GM19328 (cell line): ENCODE measurements at regions not wholly inside any gene's neighbourhood (a gene's known extent, or its start where the extent isn't known, plus 50 kb on each side); places are given as distances from the start of the nearest gene placed in this dataset.
"Not testable (repeated sequence)": the region's sequence is repeated elsewhere in the genome, so short reads cannot be mapped to it uniquely, and the experiment has no call there.

Experiments
- ATAC-seq: cut with Tn5 transposase; IDR thresholded peaks from one replicate; pipeline ENCODE4 v1.9.1; 2021; ENCODE audit warnings: mild to moderate bottlenecking, moderate library complexity; ENCODE audit not compliant: unreplicated experiment

DNA sequence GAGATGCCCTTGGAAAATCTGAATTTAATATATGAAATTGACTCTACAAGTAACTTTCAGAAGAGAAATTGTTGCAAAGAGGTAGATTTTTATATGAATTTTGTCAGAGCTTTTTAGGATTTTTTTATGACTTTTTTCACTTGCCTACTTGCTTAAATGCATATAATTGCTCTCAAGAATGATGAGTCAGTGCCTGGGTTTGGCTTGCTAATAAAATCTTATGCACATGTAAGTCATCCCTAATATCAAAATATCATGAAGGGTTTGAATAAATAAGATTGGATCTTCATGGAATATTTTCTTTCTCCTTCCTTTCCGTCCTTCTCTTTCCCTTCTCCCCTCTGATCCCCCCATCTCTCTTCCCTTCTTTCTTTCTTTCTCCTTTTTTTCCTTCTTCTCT is 354.1 kb downstream of the TXNL1 start:
- ATAC-seq, result no peak

- ATAC-seq, result no peak
Measured at GRCh38 chr18:56283316-56283715, 355.1 kb downstream of the TXNL1 start.

DNA sequence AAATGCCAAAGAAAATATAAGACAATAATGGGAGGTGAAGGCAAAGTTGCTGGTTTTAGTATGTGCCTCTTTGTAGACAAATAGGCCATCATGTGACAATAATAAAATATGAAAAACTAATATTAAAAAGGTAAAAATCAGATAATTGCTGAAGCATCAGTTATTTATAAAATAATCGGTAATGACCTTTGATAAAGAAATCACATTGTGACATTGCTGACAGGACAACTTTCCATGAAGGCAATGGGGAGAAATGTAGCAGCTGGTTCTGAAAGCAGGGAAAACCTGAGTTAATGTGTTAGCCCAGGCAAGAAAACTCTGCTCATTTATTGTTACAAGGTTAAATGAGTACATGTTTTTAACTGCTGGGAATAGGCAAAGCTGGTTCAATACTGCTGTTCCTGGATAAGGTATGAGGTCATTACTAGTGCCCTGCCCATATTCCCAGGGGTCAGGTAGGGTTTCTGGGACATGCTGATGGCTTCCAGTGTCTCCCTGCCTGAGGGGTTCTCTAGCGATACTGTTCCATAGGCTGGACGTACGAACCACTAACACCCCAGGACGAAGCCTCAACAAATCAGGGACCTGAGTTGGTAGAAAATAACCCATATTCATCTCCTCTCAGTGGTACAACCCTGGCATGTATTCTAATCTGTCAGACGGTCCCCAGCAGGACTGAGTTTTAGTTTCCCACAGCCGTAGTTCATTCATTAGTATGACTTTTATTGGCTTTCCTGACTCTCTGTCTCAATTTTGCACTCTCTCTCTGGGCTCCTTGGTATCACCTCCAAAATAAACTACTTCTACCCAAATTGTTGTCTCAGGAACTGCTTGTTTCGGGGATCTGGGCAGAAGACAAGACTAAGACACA is 355.9 kb downstream of the TXNL1 start:
- no peak for ATAC-seq

GRCh38 chr18:56279816-56280215 is 358.6 kb downstream of the TXNL1 start:
- not testable (repeated sequence) for ATAC-seq

DNA sequence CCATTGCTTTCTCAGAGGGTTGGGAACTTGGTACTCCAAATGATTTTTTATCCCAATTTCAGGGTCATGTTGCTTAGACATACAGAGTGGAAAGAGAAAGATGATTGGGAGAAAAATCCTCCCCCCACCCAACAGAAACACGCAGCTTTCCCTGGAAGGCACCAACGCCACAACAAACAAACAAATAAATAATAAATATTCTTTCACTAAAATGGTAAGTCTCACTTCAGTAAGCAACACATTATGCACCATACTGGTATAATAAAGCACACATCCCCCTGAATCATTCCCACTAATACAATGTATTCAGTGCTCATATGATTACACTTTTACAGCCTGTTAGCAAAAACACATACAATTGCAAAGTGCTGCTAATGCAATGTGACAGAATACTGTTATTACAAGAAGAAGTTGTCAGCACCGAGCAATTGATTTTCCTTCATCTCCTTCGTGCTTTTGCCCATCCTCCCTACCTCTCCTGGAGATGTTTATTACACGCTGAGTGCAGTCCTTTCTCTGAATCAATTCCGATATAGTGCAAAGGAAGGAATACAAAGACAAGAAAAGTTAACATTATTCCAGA is 359.9 kb downstream of the TXNL1 start:
- ATAC-seq, result no peak

- no peak for ATAC-seq
Measured at GRCh38 chr18:56276466-56276865, 361.9 kb downstream of the TXNL1 start.

DNA sequence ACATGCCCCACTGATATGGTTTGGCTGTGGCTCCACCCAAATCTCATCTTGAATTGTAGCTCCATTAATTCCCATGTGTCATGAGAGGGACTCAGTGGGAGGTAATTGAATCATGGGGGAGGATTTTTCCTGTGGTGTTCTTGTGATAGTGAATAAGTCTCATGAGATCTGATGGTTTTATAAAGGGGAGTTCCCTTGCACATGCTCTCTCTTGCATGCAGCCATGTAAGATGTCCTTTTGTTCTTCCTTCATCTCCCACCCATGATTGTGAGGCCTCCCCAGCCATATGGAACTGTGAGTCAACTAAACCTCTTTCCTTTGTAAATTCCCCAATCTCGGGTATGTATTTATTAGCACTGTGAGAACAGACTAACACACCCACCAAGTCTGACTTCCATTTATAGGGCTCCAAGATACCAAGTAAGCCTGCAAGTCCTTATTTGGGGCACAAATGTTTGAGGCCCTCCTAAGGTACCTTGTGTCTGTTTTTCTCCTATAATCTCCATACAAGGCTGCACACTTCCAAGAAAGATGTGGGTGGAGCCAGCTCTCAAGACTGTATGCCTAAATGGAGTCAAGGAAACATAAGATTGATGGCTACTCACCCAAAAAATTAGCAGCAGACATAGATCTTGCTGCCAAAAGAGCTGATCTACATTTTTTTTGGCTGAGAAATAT is 364.7 kb downstream of the TXNL1 start:
- no peak for ATAC-seq

DNA sequence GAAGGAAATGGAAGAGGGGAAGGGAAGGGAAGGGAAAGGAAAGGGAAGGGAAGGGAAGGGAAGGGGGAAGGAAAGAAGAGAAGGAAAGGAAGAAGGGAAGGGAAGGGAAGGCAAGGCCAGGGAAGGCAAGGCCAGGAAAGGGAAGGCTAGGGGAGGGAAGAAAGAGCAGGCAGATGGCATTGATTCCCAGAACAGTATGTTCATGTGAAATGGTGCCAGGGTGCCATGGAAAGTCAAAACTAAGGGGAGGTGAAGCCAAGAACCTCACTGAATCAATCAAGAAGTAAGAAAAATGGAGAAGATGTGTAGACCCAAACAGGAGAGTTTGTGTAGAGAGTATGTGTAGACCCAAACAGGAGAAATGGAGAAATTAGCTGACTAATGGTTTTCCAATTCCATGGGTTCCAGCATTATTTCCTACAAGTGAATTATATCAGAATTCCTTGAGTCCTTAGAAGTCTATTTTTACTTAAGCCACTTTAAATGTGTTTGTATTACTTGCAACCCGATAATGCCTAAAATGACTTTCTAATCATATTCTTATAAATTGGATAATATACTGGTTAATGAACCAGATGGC is 367.6 kb downstream of the TXNL1 start:
- no peak for ATAC-seq

DNA sequence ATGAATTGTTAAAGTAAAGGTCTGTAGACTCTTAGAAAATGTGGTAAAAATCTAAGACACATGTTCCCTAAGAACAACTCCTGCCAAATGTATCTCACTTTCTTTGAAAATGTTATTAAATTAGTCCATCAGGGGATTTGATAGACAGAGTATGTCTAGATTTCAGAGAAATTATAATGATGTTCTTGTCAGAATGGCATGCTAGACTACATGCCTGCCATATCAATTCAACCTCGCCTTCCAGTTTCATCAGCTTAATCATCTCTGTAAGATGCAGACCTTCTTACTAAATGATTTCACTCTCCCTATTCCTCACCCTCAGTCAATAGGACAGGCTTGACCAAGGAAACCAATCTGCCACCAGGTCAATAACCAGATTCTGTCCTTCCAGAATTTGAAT is 368.4 kb downstream of the TXNL1 start:
- ATAC-seq, result no peak

DNA sequence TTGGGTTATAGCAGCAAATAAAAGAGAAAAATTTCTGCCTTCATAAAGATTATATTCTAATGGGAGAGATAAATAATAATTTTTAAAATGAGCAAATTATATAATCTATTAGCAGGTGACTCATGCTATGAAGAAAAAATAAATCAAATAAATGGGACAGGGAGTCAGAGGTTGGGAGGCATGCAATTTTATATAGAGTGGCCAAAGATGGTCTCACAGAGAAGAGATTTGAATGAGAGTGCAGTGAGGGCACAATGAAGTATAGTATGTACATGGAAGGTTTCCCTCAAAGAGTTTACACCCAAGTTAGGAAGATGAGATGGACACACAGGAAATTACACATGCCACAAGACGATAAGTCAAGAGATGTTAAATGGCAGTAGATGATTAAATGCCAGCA is 369.4 kb downstream of the TXNL1 start:
- ATAC-seq, result no peak

GRCh38 chr18:56267334-56267733 is 371.1 kb downstream of the TXNL1 start:
- ATAC-seq, result no peak

GRCh38 chr18:56258178-56258577 is 380.2 kb downstream of the TXNL1 start:
- no peak for ATAC-seq

DNA sequence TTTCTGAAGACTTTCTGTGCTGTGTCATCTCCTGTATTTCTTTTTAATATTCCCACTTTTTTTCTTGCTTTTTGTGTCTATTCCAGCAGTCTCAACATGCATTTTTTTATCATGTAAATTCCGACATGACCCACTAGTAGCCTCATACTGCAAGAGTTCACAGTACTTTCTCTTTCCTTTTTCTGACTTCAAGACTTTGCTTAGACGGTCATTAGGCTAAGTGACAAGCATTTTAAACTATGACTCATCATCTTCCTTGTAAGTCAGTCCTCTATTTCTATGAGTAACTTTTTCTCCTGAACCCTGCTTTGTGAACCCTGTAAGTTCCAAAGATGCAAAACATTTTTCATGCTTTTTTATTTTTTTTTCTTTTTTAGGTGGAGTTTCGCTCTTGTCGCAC is 381.2 kb downstream of the TXNL1 start:
- ATAC-seq, result no peak

GRCh38 chr18:56256659-56257058 is 381.7 kb downstream of the TXNL1 start:
- no peak for ATAC-seq

DNA sequence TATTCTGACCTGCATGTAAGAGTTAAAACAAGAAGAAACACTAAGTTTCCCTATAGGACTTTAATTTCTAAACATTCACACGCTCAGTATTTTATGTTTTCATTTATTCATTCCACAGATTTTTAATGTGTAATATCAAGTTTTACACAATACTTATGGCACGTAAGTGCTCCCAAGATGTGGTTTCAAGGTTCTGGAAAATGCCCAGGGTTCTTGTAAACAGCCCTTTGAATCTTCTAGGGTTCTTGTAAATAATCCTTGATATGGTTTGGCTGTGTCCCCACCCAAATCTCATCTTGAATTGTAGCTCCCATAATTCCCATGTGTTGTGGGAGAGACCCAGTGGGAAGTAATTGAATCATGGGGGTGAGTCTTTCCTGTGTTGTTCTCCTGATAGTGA is 383.0 kb downstream of the TXNL1 start:
- no peak for ATAC-seq

- ATAC-seq, result no peak
Measured at GRCh38 chr18:56252456-56252855, 385.9 kb downstream of the TXNL1 start.

DNA sequence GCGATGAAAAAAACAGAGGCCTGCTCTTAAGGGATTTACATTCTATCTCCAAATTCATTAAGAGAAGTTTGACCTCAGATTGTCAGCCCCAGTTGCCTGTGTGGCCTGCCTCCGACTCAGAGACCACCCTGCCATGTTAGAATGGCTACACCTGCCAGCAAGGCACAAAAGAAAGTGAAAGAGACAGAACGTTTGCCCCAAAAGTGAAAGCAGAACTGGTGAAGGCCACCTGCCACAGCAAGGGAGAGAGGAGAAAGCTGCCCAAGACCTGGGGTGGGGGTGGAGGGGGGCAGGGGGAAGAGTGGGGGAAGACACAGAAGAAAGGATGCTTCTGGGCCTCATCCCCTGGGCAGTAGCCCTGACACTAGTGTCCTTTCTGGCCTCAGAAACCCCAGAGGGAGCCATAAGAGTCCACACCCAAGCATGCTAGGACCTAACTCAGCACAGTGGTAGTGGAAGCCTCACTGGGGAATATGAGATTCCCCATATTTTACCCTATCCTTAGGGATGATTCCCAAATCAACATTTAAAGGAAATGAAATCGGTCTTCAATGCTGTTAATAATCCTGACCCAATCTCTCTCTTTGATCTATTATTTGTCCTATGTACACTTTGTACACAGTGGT is 389.7 kb downstream of the TXNL1 start:
- peak; percentile 97 for ATAC-seq

DNA sequence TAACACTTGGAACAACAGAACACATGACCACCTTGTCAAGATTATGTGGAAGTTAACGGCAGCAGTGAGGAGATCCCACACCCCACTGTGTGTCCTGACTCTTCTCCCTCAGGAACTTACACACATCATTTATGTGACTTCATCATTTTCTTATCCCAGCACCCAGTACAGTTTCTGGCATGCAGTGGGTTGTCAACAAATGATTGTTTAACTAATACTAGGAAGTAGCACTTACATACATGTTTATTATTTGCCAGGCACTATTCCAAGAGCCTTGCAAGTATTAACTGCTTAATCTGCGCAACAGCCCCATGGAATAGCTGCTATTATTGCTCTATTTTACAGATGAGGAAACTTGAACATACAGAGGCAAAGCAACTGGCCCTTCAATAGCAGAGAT is 391.5 kb downstream of the TXNL1 start:
- no peak for ATAC-seq

DNA sequence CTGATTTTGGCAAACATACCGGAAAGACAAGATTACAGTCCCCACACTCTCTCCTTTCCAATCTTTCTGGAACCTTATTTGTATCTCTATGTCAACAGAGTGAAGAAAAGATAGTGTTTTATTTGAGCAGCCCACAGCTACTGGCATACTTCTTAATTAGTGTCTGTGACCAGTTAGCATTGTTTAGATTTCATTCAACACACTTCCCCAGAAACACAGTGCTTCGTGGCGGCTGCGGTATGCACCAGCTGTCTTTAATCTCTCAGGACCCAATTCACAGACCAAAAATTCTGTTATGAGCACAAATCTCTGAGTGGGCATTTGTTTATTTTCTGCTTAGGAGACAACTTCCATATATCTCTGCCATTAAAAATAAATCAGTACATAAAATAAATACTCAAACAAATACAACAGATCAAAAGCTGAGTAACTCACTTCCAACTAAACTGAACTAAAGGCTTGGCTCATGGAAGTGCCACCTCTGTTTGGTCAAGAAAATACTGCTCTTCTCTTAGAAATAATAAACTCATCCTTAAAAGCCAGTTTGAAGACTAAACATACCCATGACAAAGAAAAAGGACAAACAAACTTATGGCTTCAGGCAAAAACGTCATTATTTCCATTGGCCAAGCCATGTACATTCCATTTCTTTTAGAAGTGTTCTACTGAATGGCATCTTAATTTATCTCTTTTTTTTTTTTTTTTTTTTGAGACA is 392.4 kb downstream of the TXNL1 start:
- ATAC-seq, result no peak

DNA sequence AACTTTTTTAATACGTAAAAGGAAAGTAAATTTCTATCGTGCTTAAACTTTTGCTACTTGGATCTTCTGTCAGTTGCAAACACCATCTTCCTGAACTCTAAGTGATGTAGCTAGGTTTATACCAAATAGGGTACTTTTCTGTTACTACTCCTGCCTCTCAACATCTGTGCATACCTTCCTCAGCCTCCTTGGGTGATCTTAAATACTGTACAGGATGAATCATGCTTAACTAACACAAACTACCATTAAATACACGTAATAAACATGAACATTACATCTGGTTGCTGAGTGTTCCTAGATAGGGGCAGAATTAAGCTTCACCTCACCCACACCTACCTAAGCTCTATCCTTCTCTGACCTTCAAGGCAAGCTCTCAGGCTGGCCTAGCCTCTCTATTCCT is 398.0 kb downstream of the TXNL1 start:
- no peak for ATAC-seq

DNA sequence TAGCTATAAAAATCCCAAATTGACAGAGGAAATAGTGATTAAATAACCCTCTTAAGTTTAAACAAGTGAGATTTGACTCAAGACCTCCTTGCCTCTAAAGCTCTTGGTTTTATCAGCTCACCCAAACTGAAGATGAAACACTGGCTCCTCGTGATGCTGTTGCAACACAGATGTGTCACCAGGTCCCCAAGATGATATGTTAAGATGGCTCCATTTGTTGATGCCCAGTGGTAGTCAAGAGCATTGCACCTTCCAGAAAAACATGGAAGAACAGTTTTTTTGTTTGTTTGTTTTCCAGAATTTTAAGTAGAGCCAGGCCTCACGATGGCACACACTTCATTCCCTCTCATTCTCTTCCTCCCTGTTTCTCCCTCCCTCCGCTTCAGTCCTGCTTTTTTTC is 399.8 kb downstream of the TXNL1 start:
- ATAC-seq, result no peak
